NCI-H1105 (cell line): ENCODE measurements at regions not wholly inside any gene's neighbourhood (a gene's known extent, or its start where the extent isn't known, plus 50 kb on each side); places are given as distances from the start of the nearest gene placed in this dataset.
"Not testable (repeated sequence)": the region's sequence is repeated elsewhere in the genome, so short reads cannot be mapped to it uniquely, and the experiment has no call there.

Experiments
- DNase-seq: peaks from one replicate; lab custom pipeline; 2025; lab: John Stamatoyannopoulos, UW

DNA sequence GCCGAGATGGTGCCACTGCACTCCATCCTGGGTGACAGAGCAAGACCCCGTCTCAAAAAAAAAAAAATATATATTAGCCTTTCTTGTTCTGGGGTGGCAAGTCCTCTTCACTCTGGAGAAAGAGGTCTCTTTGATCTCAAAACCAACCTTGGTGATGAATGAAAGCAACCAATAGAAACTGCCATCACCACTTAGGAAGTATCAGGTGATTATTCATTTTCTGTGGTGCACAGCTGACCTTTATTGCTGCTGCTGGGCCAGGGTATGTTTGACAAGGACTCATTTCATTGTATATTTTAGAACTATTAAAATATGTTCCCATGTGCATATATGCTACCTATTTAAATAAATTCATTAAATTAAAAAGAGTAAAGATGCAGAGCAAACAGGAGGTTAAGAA lies 76.0 kb upstream of the KIT start:
- no peak for DNase-seq

DNA sequence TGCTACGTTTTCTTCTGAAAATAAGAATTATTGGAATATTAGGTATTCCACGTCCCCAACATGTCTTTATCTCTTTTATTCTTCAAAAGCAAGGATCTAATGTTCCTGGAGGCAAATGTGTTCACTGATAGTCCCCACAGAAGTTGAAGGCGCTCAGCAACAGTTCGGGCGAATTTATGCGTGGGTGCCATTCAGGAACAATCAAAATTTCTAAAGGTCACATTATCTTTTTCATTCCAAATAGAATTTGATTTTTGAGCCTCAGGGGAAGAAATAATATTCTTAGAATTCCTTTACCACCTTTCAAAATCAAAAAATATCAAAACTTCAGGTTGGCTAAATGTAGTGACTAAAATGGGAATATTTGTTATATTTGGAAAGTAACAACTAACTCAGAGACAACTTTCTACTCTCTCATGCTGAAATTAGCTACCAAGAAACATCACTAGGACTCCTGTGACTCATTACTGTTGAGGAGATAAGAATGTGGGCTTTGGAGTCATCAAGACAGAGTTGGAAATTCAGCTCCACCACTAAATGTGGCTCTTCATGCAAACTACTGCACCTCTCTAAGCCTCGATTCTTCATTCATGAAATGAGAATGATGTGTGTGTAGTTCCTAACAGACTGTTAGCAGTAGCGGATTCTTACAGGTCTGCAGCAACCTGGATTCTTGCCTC lies 72.3 kb upstream of the KIT start:
- DNase-seq = no peak

DNA sequence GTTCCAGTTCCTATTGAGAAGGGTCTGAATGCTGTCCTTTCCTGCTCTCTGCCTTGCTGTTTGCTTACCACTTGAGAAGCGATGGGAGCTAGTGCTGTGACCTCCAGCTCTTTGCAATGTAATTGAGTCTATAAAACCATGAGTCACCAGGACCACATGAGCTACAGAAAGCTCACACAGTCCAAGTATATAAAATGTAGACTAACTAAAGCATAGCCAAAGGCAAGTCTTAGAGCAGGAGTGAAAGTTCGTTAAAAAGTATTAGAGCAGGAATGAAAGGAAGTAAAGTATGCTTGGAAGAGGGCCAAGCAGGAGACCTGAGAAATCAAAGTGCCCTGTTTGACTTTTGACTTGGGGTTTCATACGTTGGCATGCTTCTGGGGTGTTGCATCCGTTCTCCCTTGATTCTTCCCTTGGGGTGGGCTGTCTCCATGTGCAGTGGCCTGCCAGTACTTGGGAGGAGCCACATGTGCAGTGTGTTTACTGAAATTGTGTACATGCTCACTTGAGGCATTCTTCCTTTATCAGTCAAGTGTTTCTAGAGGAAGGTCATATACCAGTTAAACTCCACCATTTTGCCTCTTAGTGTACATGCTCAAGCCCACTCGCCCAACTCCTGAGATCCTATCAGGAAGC lies 71.3 kb upstream of the KIT start:
- DNase-seq = no peak

DNA sequence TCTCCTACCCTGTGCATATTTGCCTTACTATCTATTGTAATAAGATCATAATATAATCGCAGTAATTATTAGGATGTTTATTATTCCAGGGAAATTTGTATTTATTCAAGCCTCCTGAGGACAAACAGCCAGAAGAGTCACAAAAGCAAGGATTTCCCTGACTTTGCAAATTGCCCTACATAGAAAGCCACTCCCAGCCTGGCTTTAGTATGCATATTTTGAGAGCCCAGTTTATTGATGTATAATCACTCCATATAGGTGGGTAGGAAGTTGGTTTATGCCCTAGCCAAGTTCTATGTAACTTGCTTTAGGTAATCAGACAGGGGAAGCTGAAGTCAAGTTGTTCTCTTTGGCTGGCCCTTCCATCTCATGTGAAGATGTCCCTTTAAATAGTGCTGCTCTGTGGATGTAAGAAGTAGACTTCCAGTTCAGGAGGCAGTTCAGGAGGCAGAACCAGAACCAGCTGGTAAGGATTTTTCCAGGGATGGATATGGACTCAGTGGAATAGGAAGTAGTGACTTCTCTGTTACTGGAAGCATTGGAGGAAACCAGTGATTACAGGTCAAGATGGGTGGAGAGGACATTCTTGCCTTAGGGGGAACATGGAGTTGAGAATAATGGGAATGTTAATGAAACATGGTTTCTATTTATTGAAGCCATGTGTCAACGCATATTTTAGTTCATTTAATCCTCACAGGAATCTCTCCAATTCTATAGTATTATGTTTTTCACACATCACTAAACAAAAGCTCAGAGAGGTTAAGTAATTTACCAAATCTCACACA lies 70.5 kb upstream of the KIT start:
- DNase-seq = no peak

DNA sequence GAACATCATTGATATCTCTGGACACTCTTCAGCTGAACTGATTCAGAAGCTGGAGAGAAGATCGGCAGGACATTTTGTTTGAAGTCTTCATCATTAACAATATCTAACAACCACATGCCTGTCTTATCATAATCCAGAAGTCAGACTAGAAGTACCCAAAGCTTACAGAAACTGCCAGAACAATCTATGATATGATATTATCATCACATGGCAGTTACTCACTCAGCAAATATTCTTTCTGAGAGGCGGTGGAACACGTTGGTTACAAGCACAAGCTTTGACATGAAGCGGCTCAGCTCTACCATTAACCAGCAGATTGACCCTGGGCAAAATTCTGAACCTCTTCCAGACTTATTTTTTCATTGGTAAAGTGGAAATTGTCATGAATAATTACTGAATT lies 69.4 kb upstream of the KIT start:
- no peak for DNase-seq

DNA sequence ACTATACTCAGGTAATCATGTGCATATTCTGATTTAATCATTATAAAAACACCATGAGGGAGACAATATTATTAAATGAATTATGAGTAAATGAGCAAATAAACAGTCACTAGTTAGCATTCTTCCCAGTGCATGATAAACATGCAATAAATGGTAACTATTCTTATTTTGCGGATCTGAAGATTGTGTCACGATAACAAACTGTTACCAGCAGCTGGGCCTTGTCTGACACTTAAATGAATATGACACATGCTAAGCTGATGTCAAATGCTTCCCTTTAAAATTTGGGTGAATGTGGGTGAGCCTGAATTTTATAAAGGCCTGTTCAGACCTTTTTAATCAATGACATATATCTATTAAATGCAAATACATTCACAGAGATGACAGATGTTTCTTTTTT lies 68.2 kb upstream of the KIT start:
- no peak for DNase-seq

DNA sequence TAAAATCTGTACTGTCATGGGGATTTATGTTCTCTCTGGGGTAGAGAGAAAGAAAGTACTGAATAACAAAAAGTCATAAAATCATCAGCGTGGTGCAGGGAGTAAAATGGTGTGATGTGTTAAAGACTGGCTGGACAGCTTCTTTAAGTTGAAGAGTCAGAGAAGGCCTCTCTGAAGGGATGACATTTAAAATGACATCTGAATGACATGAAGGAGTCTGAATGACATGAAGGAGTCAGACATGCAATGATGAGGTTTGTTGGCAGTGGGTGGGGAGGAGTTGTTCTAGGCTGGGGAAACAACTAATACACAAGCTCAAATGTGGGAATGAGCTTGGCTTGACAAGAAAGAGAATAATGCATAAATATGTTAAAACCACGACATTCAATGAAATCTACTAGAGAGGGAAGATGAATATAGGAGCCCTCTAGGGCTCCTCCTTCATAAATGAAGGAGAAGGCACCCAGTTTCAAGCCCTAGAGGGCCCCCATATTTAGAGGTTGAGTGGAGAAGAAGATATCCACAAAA lies 63.9 kb upstream of the KIT start:
- DNase-seq = no peak

DNA sequence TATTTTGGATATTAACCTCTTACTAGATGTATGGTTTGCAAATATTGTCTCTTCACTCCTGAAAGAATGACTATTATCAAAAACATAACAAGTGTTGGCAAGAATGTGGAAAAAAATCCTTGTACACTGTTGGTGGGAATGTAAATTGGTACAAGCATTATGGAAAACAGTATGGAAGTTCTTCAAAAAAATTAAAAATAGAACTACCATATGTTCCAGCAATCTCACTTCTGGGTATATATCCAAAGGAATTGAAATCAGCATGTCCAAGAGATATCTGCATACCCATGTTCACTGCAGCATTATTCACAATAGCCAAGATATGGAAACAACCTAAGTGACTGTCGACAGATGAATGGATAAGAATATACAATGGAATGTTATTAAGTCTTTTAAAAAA lies 61.6 kb upstream of the KIT start:
- DNase-seq = no peak

DNA sequence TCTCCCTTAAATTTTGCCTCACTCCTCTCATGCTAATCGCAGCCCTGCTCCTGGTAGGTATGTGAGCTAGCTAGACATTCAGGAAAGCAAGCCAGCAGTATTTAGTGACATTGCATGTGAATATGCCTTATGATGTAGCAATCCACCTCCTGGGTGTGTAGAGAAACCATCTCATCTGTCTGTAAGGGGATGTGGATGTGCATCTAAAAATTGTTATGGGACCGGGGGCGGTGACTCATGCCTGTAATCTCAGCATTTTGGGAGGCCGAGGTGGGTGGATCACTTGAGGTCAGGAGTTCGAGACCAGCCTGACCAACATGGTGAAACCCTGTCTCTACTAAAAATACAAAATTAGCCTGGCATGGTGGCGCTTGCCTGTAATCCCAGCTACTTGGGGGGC lies 60.1 kb upstream of the KIT start:
- not testable (repeated sequence) for DNase-seq

DNA sequence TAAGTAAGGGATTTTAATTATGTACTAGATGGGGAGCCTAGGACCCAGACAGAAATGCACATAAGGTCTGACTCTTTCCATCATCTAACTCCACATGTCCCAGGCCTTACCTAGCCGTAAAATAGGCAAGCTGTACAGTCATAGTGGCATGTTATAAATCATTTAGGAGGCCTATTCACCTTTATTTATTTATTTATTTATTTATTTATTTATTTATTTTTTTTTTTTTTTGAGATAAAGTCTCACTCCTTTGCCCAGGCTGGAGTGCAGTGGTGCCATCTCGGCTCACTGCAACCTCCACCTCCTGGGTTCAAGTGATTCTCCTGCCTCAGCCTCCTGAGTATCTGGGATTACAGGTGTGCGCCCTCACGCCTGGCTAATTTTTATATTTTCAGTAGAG lies 55.6 kb upstream of the KIT start:
- DNase-seq = not testable (repeated sequence)

DNA sequence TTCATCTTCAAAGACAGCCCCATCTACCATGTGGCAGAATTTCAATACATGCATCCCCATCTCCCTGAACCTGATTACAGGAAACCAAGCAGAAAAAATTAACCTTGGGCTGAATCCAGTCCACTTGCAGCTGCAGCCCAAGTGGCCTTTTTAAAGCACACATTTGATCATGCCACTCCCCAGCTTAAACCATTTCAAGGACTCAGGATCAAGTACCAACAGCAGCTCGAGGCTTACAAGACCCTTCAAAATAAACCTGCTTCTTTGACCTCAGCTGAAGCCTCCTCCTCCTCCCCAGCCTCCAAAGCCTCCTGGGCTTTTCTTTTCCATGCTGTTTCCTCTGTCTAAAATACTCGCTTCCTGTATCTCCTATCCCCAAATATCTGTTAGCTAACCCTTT lies 50.7 kb upstream of the KIT start:
- no peak for DNase-seq

DNA sequence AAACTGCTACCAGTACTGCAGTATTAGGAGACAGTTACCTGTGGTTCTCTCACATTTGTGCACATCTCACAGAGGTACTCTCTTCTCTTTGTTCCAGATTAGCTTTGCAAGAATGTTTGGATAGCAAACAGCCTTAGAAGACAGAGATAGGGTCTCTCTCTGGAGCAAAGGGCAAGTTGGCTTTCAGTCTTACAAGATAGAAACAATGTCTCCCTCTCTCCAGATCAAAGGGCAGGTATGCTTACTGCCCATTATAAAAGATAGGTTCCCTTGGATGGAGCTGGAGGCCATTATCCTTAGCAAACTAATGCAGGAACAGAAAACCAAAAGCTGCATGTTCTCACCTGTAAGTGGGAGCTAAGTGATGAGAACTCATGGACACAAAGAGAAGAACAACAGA lies 50.2 kb upstream of the KIT start:
- no peak for DNase-seq
